Gastroesophageal sphincter (tissue), 4 donors: ENCODE measurements at regions not wholly inside any gene's neighbourhood (a gene's known extent, or its start where the extent isn't known, plus 50 kb on each side); places are given as distances from the start of the nearest gene placed in this dataset.

Experiments used
- ATAC-seq: fragments of 150-250 bp; one replicate; pipeline ENCODE4 v1.9.1; 2016; ENCODE audit warnings: mild to moderate bottlenecking, moderate library complexity
- H3K27ac ChIP-seq, 4 donors: fragments of 200-600 bp; sonication (generic) in 3 of 4; 1 replicate in 3 of 4; 2 replicates in 1 of 4; pipeline ENCODE4 v1.5.1; 2016 to 2019
- H3K27me3 ChIP-seq: fragments of 200-600 bp; sonication (generic); one replicate; pipeline ENCODE4 v1.5.1; 2019
- H3K36me3 ChIP-seq, 2 donors: fragments of 200-600 bp; sonication (generic); one replicate each; pipeline ENCODE4 v1.5.1; 2019; ENCODE audit warnings: control low read depth in 1 of 2
- H3K4me1 ChIP-seq, 3 donors: fragments of 200-600 bp; sonication (generic); 1 replicate in 2 of 3; 2 replicates in 1 of 3; pipeline ENCODE4 v1.5.1; 2016 to 2019; ENCODE audit warnings: control low read depth in 2 of 3
- H3K4me3 ChIP-seq, 2 donors: fragments of 200-600 bp; sonication (generic); one replicate each; pipeline ENCODE4 v1.5.1; 2019; ENCODE audit warnings: mild to moderate bottlenecking in 1 of 2, moderate library complexity in 1 of 2
- H3K9me3 ChIP-seq, 3 donors: fragments of 200-600 bp; sonication (generic); one replicate each; pipeline ENCODE4 v1.5.1; 2017 to 2019; ENCODE audit warnings: control low read depth in 2 of 3
- EP300 ChIP-seq: sonication (generic); formaldehyde crosslinking; IDR thresholded peaks from one replicate; pipeline ENCODE4 v1.6.1; 2017; ENCODE audit warnings: antibody characterized with exemption, mild to moderate bottlenecking
- POLR2A ChIP-seq, 2 donors: fragments of 450-650 bp; IDR thresholded peaks; one replicate each; pipeline ENCODE4 v1.6.1; 2017; ENCODE audit warnings: antibody characterized with exemption in 2 of 2, mild to moderate bottlenecking in 2 of 2, moderate library complexity in 1 of 2
- POLR2AphosphoS5 ChIP-seq: sonication (generic); formaldehyde crosslinking; IDR thresholded peaks from one replicate; pipeline ENCODE4 v1.6.1; 2017; ENCODE audit warnings: antibody characterized with exemption
- WGBS, 2 donors: methylation state at CpG; one replicate each; pipeline ENCODE4 v1.1.5; 2018; ENCODE audit warnings: low coverage in 1 of 2; 5-methylcytosine and 5-hydroxymethylcytosine counted together
- TF ChIP-seq, protein P1 (sequence below), 4 experiments: fragments of 200-600 bp in 2 of 4; fragments of 450-650 bp in 2 of 4; sonication (generic) in 1 of 4; IDR thresholded peaks; one replicate each; pipeline ENCODE4 v1.5.1; 2017 to 2019; ENCODE audit warnings: antibody characterized with exemption in 4 of 4, mild to moderate bottlenecking in 2 of 4, moderate library complexity in 2 of 4

DNA sequence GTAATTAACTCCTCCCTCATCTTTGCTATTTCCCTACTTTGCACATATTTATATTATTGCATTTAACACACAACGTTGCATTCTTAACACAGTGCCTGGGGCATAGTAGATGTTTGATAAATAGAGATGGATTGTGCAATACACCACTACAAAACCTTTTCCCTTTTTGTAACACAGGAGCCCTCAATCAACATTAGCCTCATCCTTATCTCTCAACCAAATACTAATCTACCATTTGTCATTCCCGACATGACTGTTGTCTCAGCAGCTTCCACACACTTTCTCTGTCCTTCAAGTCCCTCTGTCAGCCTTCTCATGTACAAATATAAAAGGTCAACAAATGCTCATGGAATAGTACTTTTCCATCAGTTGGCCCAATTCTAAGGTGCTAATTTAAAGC is 78.9 kb upstream of the KCNK2 start:
- WGBS, 2 donors = 67 to 71% methylated on average over 2 of the region's 2 CpGs

DNA sequence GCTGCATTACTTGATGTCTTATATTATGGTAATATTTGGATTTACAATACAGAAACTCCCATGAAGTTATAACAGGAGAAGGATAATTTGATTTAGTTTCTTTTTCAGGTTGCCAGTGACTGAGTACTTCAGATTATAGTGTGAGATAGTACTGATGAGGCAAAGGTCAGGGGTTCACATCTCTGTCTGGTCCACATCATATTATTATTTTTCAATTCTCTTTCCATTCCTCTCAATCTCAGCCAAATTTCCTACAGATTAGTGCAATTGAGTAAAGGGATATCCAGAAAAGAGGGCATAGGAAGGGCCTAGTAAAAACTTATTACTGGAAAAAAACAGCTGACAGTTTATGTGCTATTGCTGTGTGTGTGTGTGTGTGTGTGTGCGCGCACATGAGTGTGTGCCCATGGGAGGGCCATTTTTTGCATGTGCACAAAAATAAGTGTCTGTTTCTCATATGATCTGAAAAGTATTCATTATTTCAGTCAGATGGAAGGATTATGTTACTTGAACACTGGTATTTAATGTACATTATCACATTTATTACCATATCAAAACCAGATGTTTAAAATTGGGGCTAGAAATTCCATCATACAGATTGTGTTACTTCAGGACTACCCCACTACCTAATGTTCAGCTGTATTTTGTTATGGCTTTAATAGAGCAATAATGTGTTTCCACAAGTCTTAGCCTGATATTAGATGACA is 78.3 kb upstream of the KCNK2 start:
- ATAC-seq = no peak
- H3K4me1 ChIP-seq = no peaks in the 10 kb centered on the region
- H3K36me3 ChIP-seq = no peaks in the 10 kb centered on the region
- H3K27ac ChIP-seq = no peak overlapping the region
- 90 to 92% methylated on average over 2 of the region's 2 CpGs for WGBS, 2 donors
- no peaks in the 10 kb centered on the region for H3K9me3 ChIP-seq
- TF ChIP-seq POLR2A (IDR thresholded peaks at IDR 0.05) (no peak), EP300 (no peak), POLR2AphosphoS5 (no peak)
- TF ChIP-seq, protein P1, sequence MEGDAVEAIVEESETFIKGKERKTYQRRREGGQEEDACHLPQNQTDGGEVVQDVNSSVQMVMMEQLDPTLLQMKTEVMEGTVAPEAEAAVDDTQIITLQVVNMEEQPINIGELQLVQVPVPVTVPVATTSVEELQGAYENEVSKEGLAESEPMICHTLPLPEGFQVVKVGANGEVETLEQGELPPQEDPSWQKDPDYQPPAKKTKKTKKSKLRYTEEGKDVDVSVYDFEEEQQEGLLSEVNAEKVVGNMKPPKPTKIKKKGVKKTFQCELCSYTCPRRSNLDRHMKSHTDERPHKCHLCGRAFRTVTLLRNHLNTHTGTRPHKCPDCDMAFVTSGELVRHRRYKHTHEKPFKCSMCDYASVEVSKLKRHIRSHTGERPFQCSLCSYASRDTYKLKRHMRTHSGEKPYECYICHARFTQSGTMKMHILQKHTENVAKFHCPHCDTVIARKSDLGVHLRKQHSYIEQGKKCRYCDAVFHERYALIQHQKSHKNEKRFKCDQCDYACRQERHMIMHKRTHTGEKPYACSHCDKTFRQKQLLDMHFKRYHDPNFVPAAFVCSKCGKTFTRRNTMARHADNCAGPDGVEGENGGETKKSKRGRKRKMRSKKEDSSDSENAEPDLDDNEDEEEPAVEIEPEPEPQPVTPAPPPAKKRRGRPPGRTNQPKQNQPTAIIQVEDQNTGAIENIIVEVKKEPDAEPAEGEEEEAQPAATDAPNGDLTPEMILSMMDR (IDR thresholded peaks at IDR 0.05) = no peak
- no peak overlapping the region for H3K4me3 ChIP-seq
- H3K27me3 ChIP-seq = no peaks in the 10 kb centered on the region

More for the DNA sequence above, 78.9 kb upstream of the KCNK2 start:
- no peak overlapping the region for H3K27ac ChIP-seq
- no peak for ATAC-seq
- no peaks in the 10 kb centered on the region for H3K27me3 ChIP-seq
- TF ChIP-seq POLR2AphosphoS5 = no peak
- no peak for TF ChIP-seq EP300
- TF ChIP-seq, protein P1 (IDR thresholded peaks at IDR 0.05) = no peak
- no peak for TF ChIP-seq POLR2A (IDR thresholded peaks at IDR 0.05)
- H3K36me3 ChIP-seq = no peaks in the 10 kb centered on the region
- H3K4me3 ChIP-seq = no peak overlapping the region
- H3K4me1 ChIP-seq = no peaks in the 10 kb centered on the region
- H3K9me3 ChIP-seq = no peaks in the 10 kb centered on the region

DNA sequence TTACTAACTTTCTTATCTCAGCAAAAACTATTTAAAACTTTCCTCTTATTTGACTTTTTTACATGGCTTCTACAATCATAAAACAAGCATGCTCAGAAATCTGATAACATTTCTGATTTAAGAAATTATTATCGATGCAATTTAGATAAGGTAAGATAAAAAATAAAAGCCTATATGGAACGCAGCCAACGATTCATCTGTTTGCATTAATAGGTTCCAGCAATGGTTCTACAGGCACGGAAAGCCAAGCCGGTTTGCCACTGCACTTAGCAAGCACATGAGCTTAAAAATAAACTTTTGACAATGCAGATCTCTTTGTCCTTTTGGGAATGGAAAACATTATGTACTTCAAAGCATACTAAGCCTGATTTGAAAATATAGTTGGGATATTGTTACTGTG is 77.5 kb upstream of the KCNK2 start:
- WGBS, 2 donors = 37 to 52% methylated on average over 5 of the region's 5 CpGs
- no peak overlapping the region for H3K4me3 ChIP-seq
- TF ChIP-seq POLR2AphosphoS5 (no peak), POLR2A (IDR thresholded peaks at IDR 0.05) (no peak), EP300 (no peak)
- TF ChIP-seq, protein P1 (IDR thresholded peaks at IDR 0.05) = no peak

DNA sequence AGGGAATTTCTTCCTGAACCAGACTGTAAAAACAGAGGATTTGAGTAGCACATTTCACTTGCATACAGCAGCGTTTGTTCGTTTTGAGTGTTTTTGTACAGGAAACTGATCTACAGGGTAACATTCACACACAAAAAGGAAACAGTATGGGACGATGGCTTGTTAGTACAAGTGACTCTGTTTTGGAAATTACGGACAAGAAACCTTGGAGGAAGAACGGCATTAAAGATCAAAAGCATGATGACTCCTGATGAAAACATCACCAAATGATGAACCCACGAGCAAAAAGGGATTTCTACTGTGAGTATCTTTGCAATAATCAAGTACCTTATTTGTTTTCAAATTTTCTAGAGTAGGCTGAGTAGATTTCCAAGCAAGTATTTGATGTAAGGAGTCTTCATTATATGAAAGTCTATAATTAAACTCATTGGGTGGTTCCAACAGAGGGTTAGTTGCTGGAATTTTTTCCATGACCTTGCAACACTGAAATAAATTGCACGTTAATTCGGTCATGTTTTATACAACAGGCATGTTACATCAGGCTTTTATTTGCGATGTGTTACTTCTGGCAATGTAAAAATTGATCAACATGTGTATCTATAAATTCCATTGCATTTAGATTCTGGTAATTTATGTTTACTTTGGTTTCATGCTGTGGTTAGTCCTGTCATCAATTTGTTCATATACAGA is 76.7 kb upstream of the KCNK2 start:
- Histone ChIP-seq H3K4me1 (no peaks in the 10 kb centered on the region), H3K36me3 (no peaks in the 10 kb centered on the region), H3K27ac (no peak overlapping the region), H3K4me3 (no peak overlapping the region), H3K9me3 (no peaks in the 10 kb centered on the region), H3K27me3 (no peaks in the 10 kb centered on the region)
- TF ChIP-seq, protein P1 (IDR thresholded peaks at IDR 0.05) = no peak
- no peak for TF ChIP-seq POLR2A (IDR thresholded peaks at IDR 0.05)
- no peak for TF ChIP-seq POLR2AphosphoS5
- TF ChIP-seq EP300 = no peak
- ATAC-seq = no peak
- 64 to 67% methylated on average over 9 of the region's 9 CpGs for WGBS, 2 donors

More for the DNA sequence above, 77.5 kb upstream of the KCNK2 start:
- Histone ChIP-seq H3K9me3 (no peaks in the 10 kb centered on the region), H3K27ac (no peak overlapping the region), H3K36me3 (no peaks in the 10 kb centered on the region), H3K4me1 (no peaks in the 10 kb centered on the region), H3K27me3 (no peaks in the 10 kb centered on the region)
- no peak for ATAC-seq

DNA sequence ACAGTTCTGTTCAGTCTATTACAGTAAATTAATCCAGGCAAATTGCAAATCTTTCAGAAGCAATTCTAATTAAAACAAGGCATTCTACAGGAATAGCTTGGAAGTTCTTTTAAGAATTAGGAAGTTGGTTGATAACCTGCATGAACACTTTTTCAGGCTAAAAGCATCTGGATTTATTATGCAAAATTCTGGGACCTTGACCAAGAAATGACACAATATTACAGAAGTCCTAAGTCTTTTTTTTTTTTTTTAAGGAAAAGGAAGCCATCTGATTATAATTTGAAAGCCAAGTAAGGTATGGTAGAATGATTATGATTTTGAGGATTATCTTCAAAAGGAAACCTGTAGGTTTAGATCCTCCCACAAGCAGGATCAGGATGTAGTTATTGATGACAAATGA is 74.7 kb upstream of the KCNK2 start:
- H3K4me3 ChIP-seq = no peak overlapping the region
- no peaks in the 10 kb centered on the region for H3K36me3 ChIP-seq
- ATAC-seq = no peak

More for the DNA sequence above, 74.7 kb upstream of the KCNK2 start:
- Histone ChIP-seq H3K27me3 (no peaks in the 10 kb centered on the region), H3K9me3 (no peaks in the 10 kb centered on the region), H3K27ac (no peak overlapping the region), H3K4me1 (no peaks in the 10 kb centered on the region)
- TF ChIP-seq POLR2AphosphoS5 (no peak), POLR2A (IDR thresholded peaks at IDR 0.05) (no peak), EP300 (no peak)
- TF ChIP-seq, protein P1 (IDR thresholded peaks at IDR 0.05) = no peak
